GM23248 (cell line): ENCODE measurements at regions not wholly inside any gene's neighbourhood (a gene's known extent, or its start where the extent isn't known, plus 50 kb on each side); places are given as distances from the start of the nearest gene placed in this dataset.
A peak's percentile ranks its signal among the peaks of the same experiment; 100 is the strongest.

ENCODE experiments used
- DNase-seq: peaks from one replicate; pipeline ENCODE4 v3.0.0-alpha.2; 2015
- H2AFZ ChIP-seq: fragments of 200-600 bp; sonication (generic); 2 replicates; pipeline ENCODE4 v1.6.1; 2016; ENCODE audit warnings: antibody characterized with exemption
- H3F3A ChIP-seq: fragments of 200-600 bp; sonication (generic); 2 replicates; pipeline ENCODE4 v1.6.1; 2016; ENCODE audit warnings: mild to moderate bottlenecking, antibody characterized with exemption, mixed run types; ENCODE audit not compliant: insufficient read depth
- H3K27ac ChIP-seq: fragments of 200-600 bp; sonication (generic); 2 replicates; pipeline ENCODE4 v1.5.1; 2016; ENCODE audit warnings: mild to moderate bottlenecking
- H3K27me3 ChIP-seq: fragments of 200-600 bp; sonication (generic); replicated peaks from 2 replicates; pipeline ENCODE4 v1.6.1; 2016; ENCODE audit warnings: mild to moderate bottlenecking; ENCODE audit not compliant: insufficient read depth
- H3K36me3 ChIP-seq: fragments of 200-600 bp; sonication (generic); 2 replicates; pipeline ENCODE4 v1.6.1; 2016; ENCODE audit warnings: low read depth, mild to moderate bottlenecking
- H3K4me1 ChIP-seq: fragments of 200-600 bp; sonication (generic); 2 replicates; pipeline ENCODE4 v1.6.1; 2016; ENCODE audit warnings: mild to moderate bottlenecking; ENCODE audit not compliant: insufficient read depth
- H3K4me2 ChIP-seq: fragments of 200-600 bp; sonication (generic); one replicate; pipeline ENCODE4 v1.6.1; 2016; ENCODE audit warnings: mild to moderate bottlenecking; ENCODE audit not compliant: unreplicated experiment
- H3K4me3 ChIP-seq: fragments of 200-600 bp; sonication (generic); 2 replicates; pipeline ENCODE4 v1.5.1; 2016; ENCODE audit warnings: mild to moderate bottlenecking
- H3K79me2 ChIP-seq: fragments of 200-600 bp; sonication (generic); 2 replicates; pipeline ENCODE4 v1.6.1; 2016; ENCODE audit warnings: mild to moderate bottlenecking; ENCODE audit not compliant: insufficient read depth
- H3K9ac ChIP-seq: fragments of 200-600 bp; sonication (generic); 2 replicates; pipeline ENCODE4 v1.6.1; 2016; ENCODE audit warnings: mild to moderate bottlenecking
- H3K9me2 ChIP-seq: fragments of 200-600 bp; sonication (generic); 2 replicates; pipeline ENCODE4 v1.6.1; 2016; ENCODE audit warnings: mixed run types, mild to moderate bottlenecking, moderate library complexity; ENCODE audit not compliant: insufficient read depth
- H3K9me3 ChIP-seq: fragments of 200-600 bp; sonication (generic); one replicate; pipeline ENCODE4 v1.6.1; 2017; ENCODE audit warnings: low read depth
- H4K20me1 ChIP-seq: fragments of 200-600 bp; sonication (generic); 2 replicates; pipeline ENCODE4 v1.6.0; 2016; ENCODE audit not compliant: insufficient read depth
- EZH2 ChIP-seq: fragments of 200-600 bp; sonication (generic); IDR thresholded peaks from 2 replicates; pipeline ENCODE4 v1.6.1; 2018; ENCODE audit warnings: antibody characterized with exemption, mild to moderate bottlenecking; ENCODE audit not compliant: insufficient read depth, poor library complexity, severe bottlenecking
- EZH2phosphoT487 ChIP-seq: fragments of 200-600 bp; sonication (generic); IDR thresholded peaks from 2 replicates; pipeline ENCODE4 v1.6.1; 2018; ENCODE audit warnings: antibody characterized with exemption, moderate library complexity, mild to moderate bottlenecking, low read depth; ENCODE audit not compliant: insufficient read depth
- WGBS, 2 experiments: methylation state at CpG; one replicate each; pipeline ENCODE4 v1.1.6; 2015 to 2017; ENCODE audit warnings: low lambda C conversion rate in 2 of 2, low coverage in 1 of 2; ENCODE audit errors: missing lambda C conversion rate in 2 of 2; 5-methylcytosine and 5-hydroxymethylcytosine counted together
- in situ Hi-C: fragments of 300-500 bp; cut with MboI; formaldehyde crosslinking; loops from 2 replicates; pipeline ENCODE4 v1.15.0; 2020

DNA sequence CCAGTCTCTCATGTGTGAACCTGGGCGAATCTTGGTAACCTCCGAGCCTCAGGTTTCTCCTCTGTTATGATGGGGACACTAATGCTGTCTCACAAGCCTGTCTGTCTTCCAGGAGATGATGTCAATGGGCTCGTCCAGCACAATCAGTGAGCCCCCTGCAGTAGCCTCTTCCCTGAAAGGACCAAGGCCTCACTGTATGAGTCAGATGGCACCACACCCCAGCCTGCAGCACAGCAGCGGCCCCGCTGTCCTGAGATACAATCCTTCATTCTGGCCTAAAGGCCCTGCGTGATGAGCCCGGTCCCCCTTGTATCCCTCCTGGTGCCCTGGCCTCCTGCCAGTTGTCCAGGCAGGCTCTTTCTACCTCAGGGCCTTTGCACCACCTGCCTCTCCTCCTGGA is 234.4 kb downstream of the IRF8 start:
- Histone ChIP-seq H3K9me2 (no peaks in the 10 kb centered on the region), H3K9ac (no peak overlapping the region), H2AFZ (no peak overlapping the region), H3K4me2 (no peak overlapping the region), H4K20me1 (no peaks in the 10 kb centered on the region), H3K4me3 (no peak overlapping the region), H3K27me3 (peaks cover 77% of the 10 kb centered on the region), H3K27ac (no peak overlapping the region), H3F3A (no peaks in the 10 kb centered on the region), H3K9me3 (no peaks in the 10 kb centered on the region), H3K79me2 (no peaks in the 10 kb centered on the region), H3K36me3 (no peaks in the 10 kb centered on the region), H3K4me1 (no peaks in the 10 kb centered on the region)
- WGBS, 2 experiments: 58 to 64% methylated on average over 7 of the region's 7 CpGs
- in situ Hi-C loops: no loop called here
- no peak for TF ChIP-seq EZH2phosphoT487
- TF ChIP-seq EZH2: no peak
- DNase-seq: no peak

DNA sequence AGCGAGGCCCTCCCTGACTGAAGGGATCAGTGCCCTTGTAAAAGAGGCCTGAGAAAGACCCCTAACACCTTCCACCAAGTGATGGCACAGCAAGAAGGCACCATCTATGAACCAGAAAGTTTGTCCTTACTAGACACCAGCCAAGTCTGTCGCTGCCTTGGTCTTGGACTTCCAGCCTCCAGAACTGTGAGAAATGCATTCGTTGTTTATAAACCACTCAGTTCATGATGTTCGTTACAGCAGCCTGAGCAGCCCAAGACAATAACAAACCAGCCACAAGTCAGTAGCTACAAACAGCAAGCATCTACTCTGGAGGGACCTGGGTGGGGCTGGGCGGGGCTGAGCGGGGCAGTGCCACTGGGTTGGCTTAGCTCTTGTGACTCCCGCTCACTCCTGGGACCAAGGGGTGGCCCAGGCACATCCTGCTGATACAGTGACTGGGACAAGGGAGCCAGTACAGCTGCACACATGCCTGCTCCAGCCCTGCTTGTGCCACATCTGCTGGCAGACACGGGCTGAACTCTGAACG is 234.9 kb downstream of the IRF8 start:
- DNase-seq: no peak
- in situ Hi-C loops: no loop called here
- Histone ChIP-seq H3K36me3 (no peaks in the 10 kb centered on the region), H3K79me2 (no peaks in the 10 kb centered on the region), H3K9me2 (no peaks in the 10 kb centered on the region), H3F3A (no peaks in the 10 kb centered on the region), H3K27me3 (peaks cover 77% of the 10 kb centered on the region), H3K27ac (no peak overlapping the region), H3K4me1 (no peaks in the 10 kb centered on the region), H4K20me1 (no peaks in the 10 kb centered on the region), H3K9ac (no peak overlapping the region), H2AFZ (no peak overlapping the region), H3K4me3 (no peak overlapping the region), H3K4me2 (no peak overlapping the region), H3K9me3 (no peaks in the 10 kb centered on the region)
- 37 to 40% methylated on average over 7 to 9 of the region's 9 CpGs for WGBS, 2 experiments
- TF ChIP-seq EZH2phosphoT487 (no peak), EZH2 (no peak)

DNA sequence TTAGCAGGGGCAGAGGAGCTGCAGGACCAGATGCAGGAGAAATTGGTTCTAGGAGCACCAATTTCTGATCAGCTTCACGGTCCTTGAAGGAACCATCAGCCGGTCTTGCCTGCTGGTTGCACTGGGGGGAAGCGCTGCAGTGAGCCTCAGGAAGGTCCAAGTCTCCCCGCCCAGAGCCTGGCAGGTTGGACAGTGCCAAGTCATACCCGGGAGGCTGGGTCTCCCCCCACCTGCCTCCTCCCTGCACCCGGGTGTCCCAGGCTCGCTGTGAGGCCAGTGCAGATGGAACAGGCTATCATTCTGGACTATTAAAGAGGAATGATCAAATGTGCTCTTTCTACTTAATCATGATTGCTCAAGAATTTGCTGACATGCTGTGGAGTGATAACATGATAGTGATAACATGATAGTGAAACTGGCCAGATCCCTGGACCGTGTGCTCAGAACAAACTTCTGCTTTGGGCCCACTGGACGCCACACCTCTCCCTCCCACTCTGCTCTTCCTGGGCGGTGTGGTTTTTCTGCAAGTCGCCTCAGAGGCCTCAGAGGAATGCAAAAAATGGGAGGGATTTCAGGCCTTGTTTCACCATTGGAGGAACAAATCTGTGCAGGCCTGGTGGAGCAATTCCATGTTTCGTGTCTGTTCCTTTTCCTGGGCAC is 236.0 kb downstream of the IRF8 start:
- H4K20me1 ChIP-seq: no peaks in the 10 kb centered on the region
- H3K36me3 ChIP-seq: no peaks in the 10 kb centered on the region
- H3K4me3 ChIP-seq: no peak overlapping the region
- peaks cover 77% of the 10 kb centered on the region for H3K27me3 ChIP-seq
- no peak overlapping the region for H3K9ac ChIP-seq
- no peaks in the 10 kb centered on the region for H3K9me3 ChIP-seq
- in situ Hi-C loops: no loop called here
- no peak overlapping the region for H3K27ac ChIP-seq
- H3F3A ChIP-seq: no peaks in the 10 kb centered on the region
- DNase-seq: peak; percentile 31
- H3K9me2 ChIP-seq: no peaks in the 10 kb centered on the region
- no peaks in the 10 kb centered on the region for H3K79me2 ChIP-seq
- H2AFZ ChIP-seq: no peak overlapping the region
- no peak overlapping the region for H3K4me2 ChIP-seq
- TF ChIP-seq EZH2 (no peak), EZH2phosphoT487 (no peak)
- no peaks in the 10 kb centered on the region for H3K4me1 ChIP-seq
- 17 to 19% methylated on average over 12 of the region's 12 CpGs for WGBS, 2 experiments

DNA sequence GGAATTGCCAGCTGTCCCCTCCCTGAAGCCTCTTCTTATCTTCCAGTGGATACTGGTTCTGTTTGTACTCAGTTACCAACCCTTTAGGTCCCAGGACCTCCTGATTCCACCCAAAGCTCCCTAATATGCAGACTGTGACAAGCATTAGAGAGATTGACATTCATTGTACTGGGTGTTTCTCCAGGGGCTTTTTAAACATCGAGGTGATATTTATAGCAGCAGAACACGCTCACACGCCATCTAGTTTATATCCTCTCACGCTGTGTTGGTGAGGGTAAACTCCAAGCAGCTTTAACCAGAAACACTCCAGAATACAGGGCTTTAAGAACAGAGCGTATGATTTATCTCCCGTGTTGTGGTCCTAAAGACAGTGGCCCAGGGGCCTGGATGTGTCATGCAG is 238.4 kb downstream of the IRF8 start:
- H3K4me3 ChIP-seq: no peak overlapping the region
- no peak overlapping the region for H3K4me2 ChIP-seq
- peaks cover 81% of the 10 kb centered on the region for H3K27me3 ChIP-seq
- H3K79me2 ChIP-seq: no peaks in the 10 kb centered on the region
- DNase-seq: no peak
- 26 to 36% methylated on average over 6 of the region's 6 CpGs for WGBS, 2 experiments
- no peak overlapping the region for H3K9ac ChIP-seq
- in situ Hi-C loops: no loop called here
- no peak for TF ChIP-seq EZH2phosphoT487
- no peak for TF ChIP-seq EZH2
- H4K20me1 ChIP-seq: no peaks in the 10 kb centered on the region
- no peaks in the 10 kb centered on the region for H3K4me1 ChIP-seq
- no peaks in the 10 kb centered on the region for H3K9me2 ChIP-seq
- no peaks in the 10 kb centered on the region for H3K9me3 ChIP-seq
- no peak overlapping the region for H3K27ac ChIP-seq
- no peaks in the 10 kb centered on the region for H3K36me3 ChIP-seq
- H3F3A ChIP-seq: no peaks in the 10 kb centered on the region
- H2AFZ ChIP-seq: no peak overlapping the region
